CD14-positive monocyte (primary cell): ENCODE measurements at regions not wholly inside any gene's neighbourhood (a gene's known extent, or its start where the extent isn't known, plus 50 kb on each side); places are given as distances from the start of the nearest gene placed in this dataset.

ENCODE experiments used
- DNase-seq, 3 donors: peaks; one replicate each; pipeline ENCODE4 v3.0.0-alpha.2; 2011 to 2022
- H2AFZ ChIP-seq: 2 replicates; pipeline ENCODE4 v1.6.0; 2012; ENCODE audit warnings: mild to moderate bottlenecking, low read depth, low read length, inconsistent platforms; ENCODE audit not compliant: insufficient read depth, poor library complexity, severe bottlenecking
- H3K27ac ChIP-seq, 2 donors: 1 replicate in 1 of 2; 2 replicates in 1 of 2; pipeline ENCODE4 v1.5.1; 2012 to 2013; ENCODE audit warnings: low read length in 2 of 2, control low read depth in 1 of 2, inconsistent platforms in 1 of 2, low read depth in 1 of 2, mild to moderate bottlenecking in 1 of 2
- H3K27me3 ChIP-seq, 2 donors: one replicate each; pipeline versions ENCODE4 v1.6.0 to v1.6.1; 2011 to 2013; ENCODE audit warnings: low read length in 2 of 2; ENCODE audit not compliant: control insufficient read depth in 2 of 2, insufficient read depth in 2 of 2
- H3K36me3 ChIP-seq, 2 donors: replicated peaks in 1 of 2; 1 replicate in 1 of 2; 2 replicates in 1 of 2; pipeline versions ENCODE4 v1.5.1 to v1.6.1; 2012 to 2013; ENCODE audit warnings: low read length in 2 of 2, control low read depth in 1 of 2, inconsistent platforms in 1 of 2, mild to moderate bottlenecking in 1 of 2; ENCODE audit not compliant: insufficient read depth in 2 of 2, control insufficient read depth in 1 of 2
- H3K4me1 ChIP-seq, 2 donors: 1 replicate in 1 of 2; 2 replicates in 1 of 2; pipeline versions ENCODE4 v1.5.1 to v1.6.1; 2012 to 2013; ENCODE audit warnings: low read length in 2 of 2, control low read depth in 1 of 2, inconsistent platforms in 1 of 2, mild to moderate bottlenecking in 1 of 2, moderate library complexity in 1 of 2; ENCODE audit not compliant: insufficient read depth in 2 of 2, control insufficient read depth in 1 of 2
- H3K4me2 ChIP-seq: replicated peaks from 2 replicates; pipeline ENCODE3; 2012; ENCODE audit warnings: low read length, moderate library complexity, mild to moderate bottlenecking; ENCODE audit not compliant: poor library complexity, severe bottlenecking; ENCODE audit errors: extremely low read depth
- H3K4me3 ChIP-seq, 3 experiments: fragments of 200-600 bp in 1 of 3; sonication (generic) in 1 of 3; replicated peaks in 1 of 3; 1 replicate in 2 of 3; 2 replicates in 1 of 3; pipeline ENCODE4 v1.5.1; 2011 to 2013; ENCODE audit warnings: low read length in 3 of 3, mild to moderate bottlenecking in 3 of 3, control low read depth in 2 of 3, low read depth in 2 of 3, inconsistent platforms in 1 of 3, moderate library complexity in 1 of 3
- H3K79me2 ChIP-seq: 2 replicates; pipeline ENCODE4 v1.6.0; 2012; ENCODE audit warnings: mild to moderate bottlenecking, control low read depth, inconsistent platforms, low read length, moderate library complexity; ENCODE audit not compliant: insufficient read depth
- H3K9ac ChIP-seq: 2 replicates; pipeline ENCODE4 v1.6.0; 2017; ENCODE audit warnings: low read length, mild to moderate bottlenecking; ENCODE audit not compliant: insufficient read depth, poor library complexity, severe bottlenecking
- H3K9me3 ChIP-seq, 2 donors: replicated peaks in 1 of 2; 1 replicate in 1 of 2; 2 replicates in 1 of 2; pipeline versions ENCODE4 v1.5.1 to v1.6.1; 2012 to 2013; ENCODE audit warnings: low read length in 2 of 2, control low read depth in 1 of 2; ENCODE audit not compliant: control insufficient read depth in 1 of 2, insufficient read depth in 1 of 2
- H4K20me1 ChIP-seq: 2 replicates; pipeline ENCODE4 v1.6.0; 2012; ENCODE audit warnings: mild to moderate bottlenecking, low read length, control low read depth, moderate library complexity; ENCODE audit not compliant: insufficient read depth
- H3K27ac Mint-ChIP-seq, 7 donors: one replicate each; pipeline ENCODE4 v1.8.0; 2020; ENCODE audit warnings: mild to moderate bottlenecking in 7 of 7, mixed read lengths in 7 of 7, moderate library complexity in 6 of 7, inconsistent platforms in 2 of 7
- H3K27me3 Mint-ChIP-seq, 3 donors: one replicate each; pipeline ENCODE4 v1.8.0; 2021 to 2022; ENCODE audit warnings: low read depth in 3 of 3, mild to moderate bottlenecking in 3 of 3, mixed read lengths in 3 of 3, moderate library complexity in 3 of 3, inconsistent platforms in 1 of 3
- H3K36me3 Mint-ChIP-seq, 2 donors: one replicate each; pipeline ENCODE4 v1.8.0; 2020; ENCODE audit warnings: mixed read lengths in 2 of 2, inconsistent platforms in 1 of 2, mild to moderate bottlenecking in 1 of 2
- H3K4me1 Mint-ChIP-seq: one replicate; pipeline ENCODE4 v1.8.0; 2020; ENCODE audit warnings: mild to moderate bottlenecking, mixed read lengths
- H3K4me3 Mint-ChIP-seq, 2 donors: one replicate each; pipeline ENCODE4 v1.8.0; 2020; ENCODE audit warnings: mild to moderate bottlenecking in 2 of 2, mixed read lengths in 2 of 2, moderate library complexity in 1 of 2
- H3K9me3 Mint-ChIP-seq, 7 donors: one replicate each; pipeline ENCODE4 v1.8.0; 2020 to 2022; ENCODE audit warnings: mixed read lengths in 7 of 7, mild to moderate bottlenecking in 6 of 7, moderate library complexity in 6 of 7, inconsistent platforms in 2 of 7
- CTCF ChIP-seq: fragments of 200-600 bp; IDR thresholded peaks from one replicate; pipeline ENCODE4 v1.8.0; 2022; ENCODE audit warnings: antibody characterized with exemption, mild to moderate bottlenecking
- WGBS: methylation state at CpG from one replicate; pipeline ENCODE4 v1.1.5; 2013; ENCODE audit warnings: missing lambda C conversion rate; ENCODE audit not compliant: insufficient coverage; 5-methylcytosine and 5-hydroxymethylcytosine counted together
- intact Hi-C, 2 donors: fragments of 100-400 bp; cut with micrococcal nuclease; formaldehyde crosslinking; loops; one replicate each; pipeline versions ENCODE4 v1.15.0 to v1.15.1; 2023

GRCh38 chr4:14915018-14915417 lies 87.3 kb upstream of the CPEB2 start:
- Histone ChIP-seq H3K79me2 (no peaks in the 10 kb centered on the region), H3K36me3 (no peaks in the 10 kb centered on the region), H3K27me3 (no peaks in the 10 kb centered on the region), H3K4me1 (no peaks in the 10 kb centered on the region), H3K9me3 (no peaks in the 10 kb centered on the region), H3K4me3 (no peak overlapping the region), H2AFZ (no peak overlapping the region), H4K20me1 (no peaks in the 10 kb centered on the region), H3K9ac (no peak overlapping the region), H3K27ac (no peak overlapping the region), H3K4me2 (no peak overlapping the region)
- TF ChIP-seq CTCF = no peak
- no peak for DNase-seq
- intact Hi-C loops = no loop called here
- H3K36me3 Mint-ChIP-seq = no peaks in the 10 kb centered on the region
- 100% methylated on average over 1 of the region's 2 CpGs for WGBS
- no peak overlapping the region for H3K4me3 Mint-ChIP-seq
- peaks cover 5 to 10% (median 8%) of the 10 kb centered on the region in 3 donors for H3K27me3 Mint-ChIP-seq
- no peaks in the 10 kb centered on the region for H3K4me1 Mint-ChIP-seq
- H3K9me3 Mint-ChIP-seq = peaks cover 0 to 4% (median 3%) of the 10 kb centered on the region in 7 donors
- H3K27ac Mint-ChIP-seq = no peak overlapping the region

- Histone ChIP-seq H3K79me2 (no peaks in the 10 kb centered on the region), H3K4me1 (no peaks in the 10 kb centered on the region), H3K4me3 (no peak overlapping the region), H3K36me3 (no peaks in the 10 kb centered on the region), H2AFZ (no peak overlapping the region), H3K9me3 (no peaks in the 10 kb centered on the region), H3K27ac (no peak overlapping the region), H3K4me2 (no peak overlapping the region), H3K27me3 (no peaks in the 10 kb centered on the region), H3K9ac (no peak overlapping the region), H4K20me1 (no peaks in the 10 kb centered on the region)
- no peak for TF ChIP-seq CTCF
- no peaks in the 10 kb centered on the region for H3K36me3 Mint-ChIP-seq
- peaks cover 0 to 4% (median 3%) of the 10 kb centered on the region in 7 donors for H3K9me3 Mint-ChIP-seq
- no peak overlapping the region for H3K27ac Mint-ChIP-seq
- intact Hi-C loops = no loop called here
- H3K4me1 Mint-ChIP-seq = no peaks in the 10 kb centered on the region
- H3K27me3 Mint-ChIP-seq = peaks cover 4 to 7% (median 5%) of the 10 kb centered on the region in 3 donors
- H3K4me3 Mint-ChIP-seq = no peak overlapping the region
- DNase-seq = no peak
- 88% methylated on average over 4 of the region's 7 CpGs for WGBS
Measured at GRCh38 chr4:14916554-14917297, 85.6 kb upstream of the CPEB2 start.
